ENCODE measurements at regions not wholly inside any gene's neighbourhood (a gene's known extent, or its start where the extent isn't known, plus 50 kb on each side); places are given as distances from the start of the nearest gene placed in this dataset.
"Not testable (repeated sequence)": the region's sequence is repeated elsewhere in the genome, so short reads cannot be mapped to it uniquely, and the experiment has no call there.

GRCh38 chr15:92763459-92763858 lies 107.9 kb upstream of the FAM174B start:
- no peak for DNase-seq

- not testable (repeated sequence) for DNase-seq
These were observed 112.6 kb upstream of the FAM174B start for GRCh38 chr15:92768131-92768530.

- DNase-seq: no peak
These were observed 115.1 kb upstream of the FAM174B start for GRCh38 chr15:92770641-92771040.

GRCh38 chr15:92772061-92772460 lies 116.5 kb upstream of the FAM174B start:
- no peak for DNase-seq

- DNase-seq: no peak
These were observed 117.2 kb upstream of the FAM174B start for GRCh38 chr15:92772626-92773244.

- DNase-seq: no peak
These were observed 117.8 kb upstream of the FAM174B start for GRCh38 chr15:92773340-92773739.

GRCh38 chr15:92779874-92780273 lies 120.2 kb upstream of the CHD2 start:
- no peak for DNase-seq

GRCh38 chr15:92780843-92781242 lies 119.3 kb upstream of the CHD2 start:
- no peak for DNase-seq

- no peak for DNase-seq
These were observed 118.1 kb upstream of the CHD2 start for GRCh38 chr15:92781925-92782453.

- no peak for DNase-seq
These were observed 113.0 kb upstream of the CHD2 start for GRCh38 chr15:92787116-92787515.

GRCh38 chr15:92788196-92788595 lies 111.9 kb upstream of the CHD2 start:
- no peak for DNase-seq

- DNase-seq: not testable (repeated sequence)
These were observed 111.3 kb upstream of the CHD2 start for GRCh38 chr15:92788793-92789192.

- DNase-seq: no peak
These were observed 103.9 kb upstream of the CHD2 start for GRCh38 chr15:92796161-92796611.

GRCh38 chr15:92797168-92798052 lies 102.7 kb upstream of the CHD2 start:
- DNase-seq: no peak

GRCh38 chr15:92800013-92800412 lies 100.1 kb upstream of the CHD2 start:
- DNase-seq: no peak

- DNase-seq: not testable (repeated sequence)
These were observed 99.6 kb upstream of the CHD2 start for GRCh38 chr15:92800416-92801055.

GRCh38 chr15:92801056-92801773 lies 98.9 kb upstream of the CHD2 start:
- DNase-seq: not testable (repeated sequence)

- no peak for DNase-seq
These were observed 98.2 kb upstream of the CHD2 start for GRCh38 chr15:92801774-92802464.

- no peak for DNase-seq
These were observed 96.6 kb upstream of the CHD2 start for GRCh38 chr15:92803536-92803851.

GRCh38 chr15:92803852-92804609 lies 96.1 kb upstream of the CHD2 start:
- DNase-seq: peak; percentile 75

- not testable (repeated sequence) for DNase-seq
These were observed 95.6 kb upstream of the CHD2 start for GRCh38 chr15:92804610-92804936.

Data from activated CD8-positive, alpha-beta memory T cell treated with anti-CD3 and anti-CD28 coated beads for 24 hours (primary cell).